Stimulated activated CD4-positive, alpha-beta T cell treated with anti-CD3 and anti-CD28 coated beads, TNF-alpha, amount 100 ng/mL, for 24 hours (primary cell): ENCODE measurements at regions not wholly inside any gene's neighbourhood (a gene's known extent, or its start where the extent isn't known, plus 50 kb on each side); places are given as distances from the start of the nearest gene placed in this dataset.

ENCODE experiments used
- DNase-seq, 3 experiments: peaks; one replicate each; pipeline ENCODE4 v3.0.0-alpha.2; 2020; ENCODE audit warnings: low read depth in 3 of 3

DNA sequence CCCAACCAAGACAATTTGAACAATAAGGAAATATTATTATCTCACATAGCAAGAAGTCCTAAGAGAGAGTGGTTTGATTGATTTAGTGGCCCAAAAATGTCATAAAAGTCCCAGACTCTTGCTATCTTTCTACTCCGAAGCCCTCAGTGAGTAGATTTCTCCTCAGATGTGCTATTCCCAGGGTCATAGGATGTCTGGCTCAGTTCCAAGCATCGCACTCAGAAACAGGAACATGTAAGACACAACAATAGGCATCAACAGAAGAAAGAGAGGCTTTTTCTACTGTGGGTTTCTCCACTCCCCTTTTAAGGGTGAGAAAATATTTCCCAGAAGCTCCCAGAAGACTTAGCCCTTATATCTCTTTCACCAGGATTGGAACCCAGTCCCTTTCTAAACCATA is 188.1 kb upstream of the CDKN3 start:
- DNase-seq: no peak

DNA sequence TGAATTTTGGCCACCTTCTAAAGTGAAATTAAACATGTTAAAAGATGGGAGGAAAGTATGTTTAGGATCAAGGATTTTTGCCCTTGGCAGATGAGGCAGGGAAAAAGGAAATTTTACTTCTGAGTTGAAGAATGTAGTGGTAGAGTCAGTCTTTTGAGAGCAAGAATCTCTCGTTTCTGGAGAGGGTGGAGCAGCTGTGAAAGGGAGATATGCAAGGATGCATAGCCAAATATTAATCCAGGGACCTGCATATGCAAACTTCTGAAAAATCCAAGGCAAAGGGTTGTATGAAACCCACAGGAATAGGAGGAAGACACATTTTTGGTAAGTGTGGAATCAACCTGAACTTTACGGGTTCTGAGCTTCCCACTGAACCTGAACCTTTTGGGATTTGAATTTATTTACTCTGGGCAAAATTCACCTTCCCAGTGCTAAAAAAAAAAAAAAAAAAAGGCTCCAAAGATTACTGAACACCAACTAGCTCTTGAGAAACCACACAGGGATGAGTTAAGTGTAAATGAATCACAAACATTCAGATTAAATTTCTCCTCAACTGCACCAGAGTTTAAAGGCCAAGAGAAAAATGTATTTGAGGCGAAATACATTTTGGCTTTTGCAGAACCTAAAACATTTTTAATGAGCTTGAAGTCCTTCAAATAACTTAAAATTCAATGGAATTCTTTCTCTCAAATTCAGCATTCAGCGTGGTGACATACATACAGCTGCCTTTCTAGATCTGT is 187.1 kb upstream of the CDKN3 start:
- no peak for DNase-seq

DNA sequence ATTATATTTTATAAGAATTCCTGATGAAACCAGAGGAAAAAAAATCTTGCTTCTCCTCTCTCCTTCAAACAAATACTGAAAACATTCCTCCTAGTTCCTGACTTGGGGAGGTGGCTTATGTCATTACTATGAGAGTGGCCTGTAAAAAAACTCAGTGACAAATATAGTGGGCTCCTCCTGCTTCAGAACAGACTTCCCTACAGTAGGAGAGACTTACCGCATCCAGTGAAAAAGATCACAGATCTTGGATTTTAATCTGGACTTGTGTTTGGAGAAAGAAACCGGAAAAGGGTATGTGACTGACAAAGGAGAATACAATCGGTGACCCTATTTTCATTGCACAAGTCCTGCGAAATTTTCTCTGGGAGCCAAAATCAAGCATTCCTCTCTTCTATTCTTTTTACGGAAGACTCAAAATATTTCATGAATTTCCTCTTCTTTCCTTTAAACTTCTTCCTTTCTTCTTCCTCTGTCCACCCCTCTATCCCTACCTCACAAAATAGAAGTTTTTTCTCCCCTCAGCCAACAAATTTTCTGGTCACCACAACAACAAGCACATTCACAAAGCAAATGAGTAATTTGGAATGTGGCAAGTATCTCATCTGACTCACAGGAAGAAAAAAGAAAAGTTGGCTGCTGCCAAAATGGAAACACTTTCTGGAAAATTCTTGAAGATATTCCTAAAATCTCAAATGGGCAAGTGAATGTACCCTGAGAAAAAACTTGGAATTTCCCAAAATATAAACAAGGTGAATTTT is 185.1 kb upstream of the CDKN3 start:
- no peak for DNase-seq

DNA sequence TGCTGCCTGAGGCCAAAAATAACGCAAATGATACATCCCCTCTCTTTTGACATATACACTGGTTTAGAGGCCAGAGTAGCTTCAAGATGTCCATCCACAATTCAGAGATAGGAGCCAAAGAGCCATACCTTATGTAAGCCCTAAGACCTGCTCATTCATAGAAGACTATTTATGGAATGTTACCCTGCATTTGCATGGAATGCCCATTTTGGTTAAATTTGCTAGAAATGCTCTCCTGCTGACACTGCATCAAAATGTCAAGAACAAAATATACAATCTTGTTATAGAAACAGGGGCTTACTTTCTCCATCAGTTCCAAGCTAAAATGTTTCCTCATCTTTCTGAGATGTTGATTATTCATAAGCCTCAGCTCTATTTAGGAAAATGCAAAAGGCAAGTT is 183.3 kb upstream of the CDKN3 start:
- no peak for DNase-seq

DNA sequence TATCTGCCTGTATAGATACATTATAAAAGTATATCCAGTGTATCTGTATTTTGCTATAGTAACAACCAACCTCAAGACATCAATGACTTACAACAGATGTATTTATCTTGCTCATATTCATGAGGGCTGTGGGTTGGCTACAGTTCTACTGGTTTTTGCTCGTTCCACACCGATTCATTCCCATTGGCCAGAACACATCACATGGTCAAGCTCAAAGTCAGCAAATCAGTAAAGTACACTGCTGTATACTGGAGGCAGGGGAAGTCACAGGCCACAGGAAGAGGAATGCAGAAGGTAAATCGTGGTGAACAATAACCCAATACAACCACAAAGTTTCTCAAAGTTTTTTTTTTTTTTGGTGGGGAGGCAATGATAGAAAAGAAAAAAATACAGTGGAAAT is 180.0 kb upstream of the CDKN3 start:
- DNase-seq: no peak

DNA sequence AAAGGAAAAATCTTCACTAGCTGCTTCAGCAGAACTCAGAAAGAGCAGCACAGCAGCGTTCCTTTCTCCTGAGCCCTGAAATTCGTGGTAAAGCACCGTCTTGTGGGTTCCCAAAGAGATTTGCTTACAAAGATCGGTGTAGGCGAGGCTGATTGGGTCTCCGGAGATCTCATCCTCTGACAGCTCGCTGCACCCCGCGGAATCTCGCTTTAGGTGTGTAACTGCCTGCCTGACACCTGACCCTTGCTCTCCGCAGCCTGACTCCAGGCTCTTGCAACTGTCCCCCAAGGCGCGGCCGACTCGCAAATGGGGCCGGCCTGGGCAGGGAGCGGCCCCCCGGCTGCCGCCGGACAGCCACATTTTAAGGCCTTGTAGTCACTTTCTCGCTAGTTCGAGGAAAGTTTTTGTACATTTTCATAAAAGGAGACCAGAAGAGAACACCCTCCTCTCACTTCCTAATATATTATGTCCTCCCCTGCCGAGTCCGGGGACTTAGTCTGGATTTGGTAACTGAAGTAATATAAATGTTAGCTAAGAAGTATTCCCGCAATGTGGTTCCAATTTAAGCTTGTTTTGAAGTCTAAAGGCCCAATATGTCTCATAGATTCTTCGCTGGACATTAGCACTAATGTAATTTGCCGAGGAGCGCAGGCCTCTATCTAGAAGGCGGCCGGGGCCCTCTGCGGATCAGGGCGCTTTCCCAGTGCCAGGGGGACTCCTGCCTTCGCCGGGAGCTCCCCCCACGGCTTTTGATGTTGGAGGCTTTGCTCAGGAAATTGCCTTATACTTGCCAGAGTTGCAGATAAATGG is 177.3 kb upstream of the CDKN3 start:
- no peak for DNase-seq

DNA sequence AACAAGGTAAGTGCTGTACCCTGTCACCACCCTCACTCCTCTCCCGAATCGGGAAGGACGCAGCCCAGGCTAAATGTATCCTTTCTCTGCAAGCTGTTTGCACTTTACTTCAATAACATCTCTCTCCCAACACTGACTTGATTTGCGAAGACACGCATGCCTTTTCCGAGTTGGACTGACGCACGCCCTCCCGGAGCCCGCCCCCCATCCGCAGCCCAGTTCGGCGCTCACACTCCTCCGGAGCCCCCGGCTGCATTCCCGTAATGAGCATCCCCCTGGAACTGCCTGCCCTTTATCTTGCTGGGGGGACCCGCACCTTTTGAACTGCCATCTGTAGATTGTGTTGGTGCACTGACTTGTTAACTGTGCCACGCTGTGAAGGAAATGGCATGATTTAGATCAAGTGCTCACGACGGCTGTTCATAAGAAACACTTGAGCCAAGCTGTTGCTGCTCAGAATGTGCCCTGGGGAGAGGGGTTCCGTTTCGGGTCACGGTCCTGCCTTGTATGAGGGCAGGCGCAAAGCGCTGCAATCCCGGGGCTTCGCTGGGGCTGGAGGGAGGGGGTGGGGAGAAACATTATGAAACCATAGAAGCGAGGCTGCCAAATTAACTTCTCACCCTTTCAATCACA is 176.6 kb upstream of the CDKN3 start:
- DNase-seq: no peak

DNA sequence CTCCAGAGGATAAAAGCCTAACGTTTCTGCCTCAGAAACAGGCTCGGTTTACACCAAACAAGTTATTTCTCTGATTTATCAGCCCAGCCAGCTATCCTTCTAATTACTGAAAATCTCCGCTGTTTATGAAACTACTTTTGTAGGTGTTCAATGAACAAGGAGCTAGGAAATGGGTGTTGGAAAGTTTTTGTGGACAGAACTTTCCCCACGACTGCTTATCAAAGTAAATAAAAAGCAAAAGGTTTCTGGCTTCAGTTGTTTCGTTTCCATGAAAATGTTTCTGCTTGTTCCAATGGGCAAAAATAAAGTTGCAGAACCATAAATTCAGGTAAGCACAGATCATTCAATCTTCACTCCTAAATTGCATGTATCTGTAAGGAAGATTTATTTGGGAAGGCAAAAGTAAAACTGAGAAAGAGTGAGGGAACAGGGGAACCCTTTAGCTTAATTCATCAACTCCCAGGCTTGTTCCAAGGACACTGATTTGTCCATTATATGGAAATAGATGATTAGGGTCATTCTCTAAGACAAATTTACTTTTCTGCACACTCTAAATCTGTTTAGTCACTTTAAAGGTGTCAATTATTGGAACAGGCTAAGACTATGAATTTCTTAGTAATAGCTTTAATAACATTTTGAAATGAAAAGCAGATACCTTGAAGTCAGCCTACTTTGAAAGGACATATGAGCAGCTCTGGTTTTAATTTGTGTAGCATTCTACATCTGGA is 175.9 kb upstream of the CDKN3 start:
- DNase-seq: no peak

DNA sequence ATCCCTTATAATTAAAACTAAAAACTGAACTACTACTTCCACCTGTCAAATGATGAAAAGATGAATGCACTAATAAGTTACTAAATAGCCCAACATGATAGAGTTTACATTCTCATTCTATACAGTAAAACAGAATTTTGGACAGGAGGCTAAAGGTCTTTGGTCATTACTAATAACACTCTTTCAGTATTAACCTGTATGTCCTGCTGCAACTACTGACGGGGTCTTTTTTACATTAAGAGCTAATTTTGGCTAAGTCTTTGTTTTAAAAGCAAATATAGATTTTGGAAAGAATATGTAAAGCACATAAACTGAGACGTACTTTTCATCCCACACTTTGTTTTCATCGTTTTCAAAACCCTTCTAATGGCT is 175.4 kb upstream of the CDKN3 start:
- DNase-seq: no peak

DNA sequence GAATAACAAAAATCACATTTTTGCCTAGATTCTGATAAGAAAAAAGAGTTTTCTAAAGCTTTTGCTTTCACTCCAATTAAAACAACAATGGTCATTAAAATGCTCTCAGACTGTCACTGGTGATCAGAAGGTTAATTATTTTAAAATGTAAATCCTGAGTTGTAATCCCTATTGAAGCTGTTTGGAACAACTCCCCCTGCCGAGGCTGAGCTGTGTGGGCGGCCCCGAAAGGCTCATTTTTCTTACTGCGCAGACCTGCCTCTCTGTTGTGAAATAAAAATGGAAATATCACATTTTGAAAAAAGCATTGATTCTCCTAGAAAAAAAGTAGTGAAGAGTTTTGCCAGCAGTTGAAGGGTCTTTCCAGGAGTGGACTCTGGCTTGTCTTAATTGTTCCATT is 174.8 kb upstream of the CDKN3 start:
- no peak for DNase-seq

DNA sequence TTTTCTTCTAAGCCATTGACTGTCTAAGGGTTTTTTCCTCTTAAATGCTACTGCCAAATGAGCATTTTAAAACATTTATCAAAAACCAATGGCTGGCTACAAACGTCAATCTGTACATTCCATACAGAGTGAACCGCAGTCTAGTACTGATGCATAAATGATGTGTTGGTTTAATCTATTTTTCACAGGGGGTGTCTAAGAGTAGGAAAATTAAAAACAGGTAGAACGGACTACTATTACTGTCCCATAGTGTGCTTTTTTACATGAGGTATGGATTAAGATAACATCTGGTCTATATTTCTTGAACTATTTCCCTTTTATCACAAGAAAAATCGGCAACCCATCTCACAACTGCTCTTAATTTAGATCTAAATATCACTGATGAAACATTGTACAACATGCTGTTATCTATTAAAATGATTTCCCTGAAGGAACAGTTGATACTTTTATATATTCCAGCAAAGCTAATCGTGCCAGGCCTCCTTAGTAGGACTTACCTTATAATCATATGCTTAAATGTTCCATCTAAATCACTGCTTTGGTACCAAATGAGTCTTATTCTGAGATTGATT is 172.9 kb upstream of the CDKN3 start:
- DNase-seq: no peak

DNA sequence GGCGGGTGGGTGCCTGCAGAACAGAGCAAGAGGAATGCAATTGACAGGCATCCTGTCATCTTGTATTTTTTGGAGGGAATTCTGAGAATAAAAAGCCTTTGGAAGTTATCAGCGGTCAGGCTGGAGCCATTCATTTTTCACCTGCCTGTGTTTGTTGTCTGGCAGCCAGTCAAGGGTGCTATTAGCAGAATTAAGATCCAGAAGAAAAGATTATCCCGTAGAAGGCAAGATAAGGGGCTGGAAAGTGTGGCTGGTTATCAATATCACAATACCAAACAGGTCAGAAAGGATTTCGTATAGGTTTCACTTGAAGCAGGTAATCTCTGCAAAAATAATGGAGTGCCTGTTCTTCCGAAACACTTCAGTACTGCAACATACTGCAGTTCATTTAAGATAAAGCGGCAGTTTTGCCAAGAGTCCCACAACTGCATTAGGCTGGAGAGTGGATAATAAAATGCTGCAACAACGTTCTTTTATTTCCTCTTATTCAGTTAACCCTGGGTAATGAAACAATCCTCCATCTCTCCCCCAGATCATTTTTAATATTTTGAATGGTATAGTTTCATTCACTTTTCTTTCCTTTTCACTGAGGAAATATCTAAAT is 171.2 kb upstream of the CDKN3 start:
- DNase-seq: no peak

DNA sequence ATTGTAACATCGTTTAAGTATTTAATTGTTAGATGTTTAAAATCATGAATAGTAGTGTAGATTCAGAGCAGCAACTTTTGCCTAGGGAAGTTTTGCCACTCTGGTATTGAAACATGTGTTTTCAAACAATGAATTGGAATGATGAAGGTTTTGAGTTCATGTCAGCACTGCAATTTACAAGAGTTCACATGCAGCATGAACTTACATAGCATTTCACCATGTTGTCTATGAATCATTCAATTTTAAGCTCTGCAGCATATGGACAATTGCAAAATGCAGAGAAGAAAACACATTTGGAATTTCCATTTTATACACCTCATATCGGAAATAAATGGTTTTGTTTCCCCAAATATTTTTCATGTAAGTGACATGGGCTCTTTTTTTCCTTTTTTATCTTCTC is 170.7 kb upstream of the CDKN3 start:
- DNase-seq: no peak

DNA sequence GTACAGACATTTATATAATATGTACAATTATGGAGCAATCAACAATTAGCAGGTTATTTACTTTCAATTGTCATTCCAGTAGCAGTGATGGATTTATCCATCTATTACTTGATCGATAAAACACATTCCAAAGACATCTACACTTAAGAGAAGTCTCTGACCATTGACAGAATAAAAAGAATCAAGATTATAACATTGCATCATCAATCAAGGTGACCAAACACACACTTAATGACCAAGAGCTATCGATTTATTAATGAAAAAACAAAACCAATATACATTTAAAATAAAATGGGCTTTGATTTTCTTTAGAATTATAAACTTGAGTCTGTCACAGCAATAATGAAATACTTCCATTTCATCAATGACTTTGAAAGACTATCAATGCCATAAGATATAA is 170.2 kb upstream of the CDKN3 start:
- DNase-seq: no peak

DNA sequence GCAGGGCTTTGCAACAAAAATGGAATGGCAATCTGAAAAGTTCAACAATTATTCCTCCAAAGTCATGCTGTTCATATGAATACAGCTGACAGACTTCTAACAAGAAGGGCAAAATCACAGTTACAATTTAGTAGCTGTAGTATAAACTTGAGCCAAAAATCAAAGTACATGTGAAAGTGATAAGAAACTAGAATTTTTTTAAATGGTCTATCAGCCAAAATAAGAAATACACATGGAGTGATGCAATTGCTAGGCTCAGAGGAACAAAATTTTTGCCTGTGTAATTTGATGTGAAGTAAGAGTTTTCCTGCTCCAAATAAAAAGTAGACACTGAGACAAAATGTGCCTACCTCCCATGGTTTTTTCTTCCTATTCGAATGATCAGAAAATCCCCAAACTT is 167.7 kb upstream of the CDKN3 start:
- DNase-seq: no peak

DNA sequence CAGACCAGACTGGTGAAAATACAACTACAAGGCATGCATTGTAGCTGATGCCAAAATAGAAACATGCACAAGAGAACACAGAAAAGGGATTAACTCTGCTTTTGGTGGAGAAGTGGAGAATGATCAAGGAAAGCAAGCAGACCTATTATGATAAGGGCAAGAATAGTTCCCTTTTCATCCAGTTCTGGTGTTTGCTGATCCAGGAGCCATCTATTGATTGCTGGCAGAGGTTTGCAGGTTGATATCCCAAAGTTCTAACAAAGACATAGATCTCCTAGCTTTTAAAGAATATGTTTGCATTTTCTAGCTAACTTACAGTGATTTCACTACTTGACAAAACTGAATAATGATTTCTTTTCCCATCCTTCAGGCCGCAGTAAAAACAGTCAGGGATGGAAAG is 166.2 kb upstream of the CDKN3 start:
- DNase-seq: no peak

DNA sequence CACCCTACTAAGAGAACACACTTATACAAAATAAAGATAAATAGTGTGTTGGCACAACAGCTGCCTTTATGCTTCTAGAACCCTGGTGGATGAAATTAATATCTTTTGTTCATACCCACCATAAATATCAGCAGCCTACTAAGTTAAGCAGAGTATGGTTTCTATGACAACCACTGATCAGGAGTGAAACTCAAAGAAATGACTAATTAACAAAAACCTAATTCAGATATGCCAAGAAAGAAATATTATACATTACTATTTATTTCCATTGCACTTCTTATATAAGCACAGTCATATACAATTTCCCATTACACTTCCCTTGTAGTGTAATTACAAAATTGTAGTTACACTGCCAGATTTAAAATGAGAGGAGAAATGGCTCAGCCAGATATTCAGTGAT is 164.1 kb upstream of the CDKN3 start:
- no peak for DNase-seq

DNA sequence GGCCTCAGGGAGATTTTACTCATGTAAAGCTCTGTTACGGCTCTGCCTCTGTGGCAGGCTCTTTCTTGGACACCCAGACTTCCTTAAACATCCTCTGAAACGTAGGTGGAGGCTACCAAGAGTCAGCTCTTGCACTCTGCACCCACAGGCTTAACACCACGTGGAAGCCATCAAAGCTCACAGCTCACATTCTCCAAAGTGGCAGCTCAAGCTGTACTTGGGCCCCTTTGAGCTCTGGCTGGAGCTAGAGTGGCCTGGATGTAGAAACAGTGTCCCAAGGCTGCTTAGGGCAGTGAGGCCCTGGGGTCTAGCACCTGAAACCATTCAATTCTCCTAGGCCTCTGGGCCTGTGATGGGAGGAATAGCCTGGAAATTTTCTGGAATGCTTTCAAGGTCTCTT is 155.3 kb upstream of the CDKN3 start:
- DNase-seq: no peak

DNA sequence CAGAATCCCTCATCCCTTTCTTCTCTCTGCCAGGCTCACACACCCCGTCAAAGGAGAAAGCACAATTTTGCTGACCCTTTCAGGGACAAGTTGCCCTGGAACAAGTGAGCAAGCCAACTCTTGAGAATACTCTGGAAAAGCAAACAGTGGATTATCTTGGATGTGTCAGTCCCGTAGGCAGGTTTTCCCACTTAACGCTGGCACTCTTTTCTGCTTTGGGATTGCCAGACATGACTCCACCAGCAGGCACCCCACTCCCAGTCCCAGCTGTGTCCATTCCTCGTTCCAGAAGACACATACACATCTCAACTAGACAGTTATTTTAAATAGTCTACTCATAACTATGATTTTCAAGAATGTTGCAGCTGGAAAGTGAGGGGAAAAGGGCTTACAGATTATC is 145.5 kb upstream of the CDKN3 start:
- DNase-seq: no peak

DNA sequence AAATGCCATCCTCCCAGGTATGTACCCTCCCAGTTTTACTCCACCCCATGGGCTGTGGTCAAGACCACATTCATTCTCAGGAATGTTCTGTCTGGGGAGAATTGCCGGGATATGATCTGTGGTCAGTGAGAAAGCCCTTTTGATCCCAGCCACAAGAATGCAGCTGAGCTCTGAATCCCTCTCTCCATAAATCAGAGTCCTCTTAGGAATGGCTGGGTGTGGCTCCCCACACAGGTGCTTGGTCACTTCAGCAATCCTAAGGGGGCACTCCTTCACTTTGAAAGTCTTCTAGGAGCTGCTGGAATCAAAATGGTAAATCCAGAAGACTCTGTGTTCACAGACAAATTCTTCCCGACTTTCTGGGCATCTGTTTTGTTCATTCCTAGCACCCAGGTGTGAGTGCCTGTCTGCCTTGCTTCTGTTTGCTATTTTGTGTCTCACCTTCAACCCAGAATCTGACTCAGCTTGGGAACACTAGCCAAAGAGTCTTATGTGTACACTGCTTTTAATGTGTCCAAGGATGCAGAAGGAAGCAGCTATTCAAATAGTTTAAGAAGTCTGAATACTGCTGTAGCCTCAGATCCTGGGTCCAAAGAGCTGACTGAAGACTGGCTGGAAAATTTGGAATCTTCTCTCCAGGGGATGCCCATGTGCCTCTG is 144.6 kb upstream of the CDKN3 start:
- no peak for DNase-seq
